Forelimb muscle (tissue), 1 donor: ENCODE measurements at regions not wholly inside any gene's neighbourhood (a gene's known extent, or its start where the extent isn't known, plus 50 kb on each side); places are given as distances from the start of the nearest gene placed in this dataset.

Experiments used
- DNase-seq: peaks from one replicate; pipeline ENCODE4 v3.0.0-alpha.2; 2013; ENCODE audit warnings: low read depth

- DNase-seq: no peak
Observed at GRCh38 chr4:18973296-18973695, 951.7 kb upstream of the LCORL start.

DNA sequence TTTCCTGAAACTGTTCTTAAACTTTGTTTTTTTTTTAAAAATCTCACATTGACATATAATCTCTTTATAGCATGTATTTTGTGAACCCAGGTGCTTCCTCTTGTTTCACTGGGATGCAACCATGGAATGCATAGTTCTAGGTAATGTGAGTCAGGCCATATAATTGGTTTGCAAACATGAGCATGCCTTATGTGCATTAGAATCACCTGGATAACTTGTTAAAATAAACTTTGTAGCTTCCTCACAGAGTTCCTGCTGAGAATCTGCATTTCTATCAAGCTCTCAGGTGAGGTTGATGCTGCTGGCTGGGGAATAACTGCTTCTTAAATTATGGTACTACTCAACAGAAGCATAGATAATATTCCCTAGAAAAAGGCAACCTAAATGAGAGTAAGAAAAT lies 940.3 kb upstream of the LCORL start:
- no peak for DNase-seq

- no peak for DNase-seq
Observed at GRCh38 chr4:18961266-18961665, 939.7 kb upstream of the LCORL start.

- DNase-seq: no peak
Observed at GRCh38 chr4:18957716-18958115, 936.2 kb upstream of the LCORL start.

DNA sequence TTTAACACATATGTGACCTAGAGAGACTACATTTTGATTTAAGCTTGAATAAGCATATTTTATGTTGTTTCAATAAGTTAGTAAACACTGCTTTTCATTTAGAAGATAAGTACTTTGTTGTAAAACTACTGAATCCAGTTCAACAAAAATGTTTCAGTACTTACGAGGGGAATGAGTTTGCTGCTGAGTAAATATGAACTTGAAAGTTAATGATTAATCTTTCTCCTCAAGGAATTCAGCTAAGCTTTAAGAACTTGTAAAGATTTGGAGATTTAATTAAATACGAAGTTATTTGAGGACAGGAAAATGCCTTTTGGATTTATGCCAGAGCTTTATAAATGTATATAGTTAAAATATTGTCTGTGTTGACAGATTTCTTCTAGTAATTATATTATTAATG lies 933.0 kb upstream of the LCORL start:
- no peak for DNase-seq

- no peak for DNase-seq
Observed at GRCh38 chr4:18953613-18954012, 932.1 kb upstream of the LCORL start.

GRCh38 chr4:18945464-18945863 lies 923.9 kb upstream of the LCORL start:
- DNase-seq: no peak

- no peak for DNase-seq
Observed at GRCh38 chr4:18942874-18943273, 921.3 kb upstream of the LCORL start.

DNA sequence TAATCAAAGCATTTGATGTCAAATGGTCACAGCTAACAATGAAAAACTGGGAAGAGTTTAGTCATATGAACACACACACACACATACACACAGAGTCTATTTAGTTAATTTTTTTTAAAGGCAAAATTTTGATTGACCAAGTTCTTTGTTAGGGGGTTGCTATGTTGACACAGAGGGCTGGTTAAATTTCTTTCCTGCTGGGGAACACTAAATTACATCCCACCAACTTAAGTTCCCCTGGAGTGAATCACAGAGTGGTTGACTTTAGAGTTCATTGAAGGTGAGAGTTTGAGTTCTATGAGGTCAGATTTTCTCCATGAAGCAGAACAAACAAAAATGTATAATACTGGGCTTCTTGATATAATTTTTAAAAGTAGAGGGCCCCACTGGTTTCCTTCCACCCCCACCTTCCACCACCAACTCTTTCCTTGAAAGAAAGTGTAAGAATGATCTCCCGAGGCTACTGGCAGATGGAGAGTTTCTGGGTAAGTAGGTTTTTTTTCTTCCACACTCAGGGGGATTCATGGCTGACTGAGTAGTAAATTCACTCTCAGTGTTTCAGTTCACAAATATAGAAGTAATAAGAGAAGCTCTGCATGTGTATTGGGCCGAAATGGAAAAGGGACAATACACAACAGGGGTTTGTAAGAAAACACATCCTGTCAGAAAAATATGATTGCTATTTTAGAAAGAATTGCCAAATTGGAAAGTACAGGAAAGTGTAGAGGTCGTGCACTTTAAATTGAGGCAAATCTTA lies 917.0 kb upstream of the LCORL start:
- DNase-seq: no peak

DNA sequence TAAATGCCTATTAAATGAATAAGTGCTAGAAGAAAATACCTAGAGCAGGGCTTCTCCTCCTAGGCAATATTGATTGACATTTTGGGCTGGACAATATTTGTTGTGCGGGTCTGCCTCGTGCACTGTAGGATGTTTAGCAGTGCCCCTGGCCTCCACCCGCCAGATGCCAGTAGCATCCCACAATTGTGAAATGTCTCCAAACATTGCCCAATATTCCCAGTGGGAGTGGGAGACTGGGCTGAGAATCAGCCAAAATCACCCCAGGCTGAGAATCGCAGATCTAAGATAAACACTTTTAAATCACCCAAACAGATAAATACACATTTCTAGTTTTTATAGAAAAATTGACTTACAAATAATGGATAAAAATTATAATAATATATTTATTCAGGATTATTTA lies 916.2 kb upstream of the LCORL start:
- DNase-seq: no peak

DNA sequence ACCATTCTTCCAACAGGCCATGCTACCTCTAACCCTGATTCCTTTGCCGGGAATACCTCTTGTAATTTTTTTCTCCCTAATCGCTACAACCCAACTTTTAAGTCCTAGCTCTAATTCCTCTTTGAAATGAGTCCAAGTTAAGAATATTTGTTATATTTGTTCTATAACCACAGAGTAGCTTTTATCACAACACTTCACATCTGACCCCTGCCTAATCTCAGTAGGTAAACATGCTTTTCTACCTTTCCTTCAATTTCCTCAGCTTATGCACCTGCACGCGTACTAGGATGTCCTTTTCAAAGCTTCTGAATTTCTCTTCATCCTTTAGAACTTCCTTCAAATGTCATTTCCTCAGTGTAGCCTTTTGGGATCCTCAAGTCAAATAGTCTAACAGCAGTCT lies 915.5 kb upstream of the LCORL start:
- no peak for DNase-seq

GRCh38 chr4:18935659-18936345 lies 914.2 kb upstream of the LCORL start:
- DNase-seq: no peak

GRCh38 chr4:18934197-18934596 lies 912.6 kb upstream of the LCORL start:
- DNase-seq: no peak

- no peak for DNase-seq
Observed at GRCh38 chr4:18932730-18933339, 911.3 kb upstream of the LCORL start.

DNA sequence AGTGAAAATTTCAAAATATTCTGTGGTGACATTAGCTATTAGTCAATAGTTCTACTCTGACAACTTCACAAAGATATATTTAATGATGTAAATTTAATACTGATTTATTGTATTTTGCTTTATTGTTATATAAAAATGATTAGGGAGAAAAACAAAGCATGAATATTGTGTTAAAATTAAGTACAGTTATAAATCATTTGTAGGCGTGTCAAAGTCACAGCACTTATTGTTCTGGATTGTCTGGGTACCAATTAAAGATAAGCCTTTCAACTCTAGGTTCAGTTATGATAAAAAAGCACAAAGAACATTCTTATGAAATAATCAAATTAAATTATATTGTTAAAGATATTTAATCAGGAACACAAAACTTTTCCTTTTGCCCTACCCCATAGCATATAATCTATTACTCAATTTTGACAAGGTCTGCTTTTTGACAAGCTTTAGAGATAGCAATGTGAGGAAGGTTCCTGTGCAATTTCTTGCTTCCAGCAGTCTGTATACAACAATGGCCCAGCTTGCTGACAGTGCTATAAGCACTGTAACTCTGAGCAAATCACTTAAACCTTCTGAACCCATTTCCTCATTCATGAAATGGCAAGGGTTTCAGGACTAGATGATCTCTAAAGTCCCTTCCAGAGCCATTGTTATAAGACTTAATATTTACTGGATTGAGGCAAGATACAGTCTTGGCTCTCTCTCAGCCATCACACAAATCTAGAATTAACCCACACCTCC lies 910.3 kb upstream of the LCORL start:
- no peak for DNase-seq

DNA sequence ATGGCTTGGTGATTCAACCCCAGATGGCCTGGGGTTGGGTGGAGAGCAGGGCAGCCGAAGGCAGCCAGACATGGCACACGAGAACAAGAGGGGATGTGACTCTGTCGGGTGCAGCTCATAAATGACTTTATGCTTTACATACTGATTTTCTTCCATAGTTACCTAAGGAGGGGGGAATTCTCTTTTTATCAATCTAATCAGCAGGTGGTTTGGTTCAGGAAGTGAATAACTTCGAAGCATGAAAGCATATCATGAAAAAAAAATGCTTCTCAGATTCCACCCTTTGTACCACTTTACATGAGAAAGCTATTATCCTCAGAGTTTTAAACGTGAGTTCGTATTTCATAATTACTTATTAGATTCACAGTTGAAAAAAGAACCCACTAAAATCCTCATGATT lies 908.9 kb upstream of the LCORL start:
- DNase-seq: no peak

DNA sequence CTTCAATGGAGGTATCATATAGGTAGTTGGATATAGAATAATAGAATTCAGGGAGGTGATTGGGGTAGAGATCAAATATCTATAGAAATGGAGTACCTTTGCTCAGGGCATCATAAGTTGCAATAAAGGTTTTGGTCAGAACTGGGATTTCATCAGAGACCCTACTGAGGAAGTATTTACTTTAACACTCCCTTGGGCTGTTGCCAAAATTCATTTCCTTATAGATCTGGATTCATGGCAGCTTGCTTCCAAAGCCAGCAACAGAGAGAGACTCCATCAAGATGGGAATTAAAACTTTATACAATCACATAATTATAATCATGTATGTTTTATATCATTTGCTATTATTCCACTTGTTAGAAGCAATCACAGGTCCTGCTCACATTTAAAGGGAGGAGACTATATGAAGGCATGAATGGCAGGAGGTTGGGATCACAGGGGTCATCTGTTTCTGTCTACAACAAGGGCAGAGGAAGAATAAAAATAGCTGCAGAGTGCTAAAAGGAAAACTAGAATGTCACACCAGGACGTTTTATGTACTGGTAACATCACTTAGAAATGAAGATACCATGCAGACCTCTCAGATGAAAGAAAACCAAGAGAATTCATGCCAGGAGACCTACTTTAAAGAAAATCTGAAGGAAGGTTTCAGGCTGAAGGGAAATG lies 902.1 kb upstream of the LCORL start:
- DNase-seq: no peak

GRCh38 chr4:18917689-18918088 lies 896.1 kb upstream of the LCORL start:
- no peak for DNase-seq

GRCh38 chr4:18914182-18914581 lies 892.6 kb upstream of the LCORL start:
- no peak for DNase-seq

- no peak for DNase-seq
Observed at GRCh38 chr4:18894928-18895327, 873.4 kb upstream of the LCORL start.

DNA sequence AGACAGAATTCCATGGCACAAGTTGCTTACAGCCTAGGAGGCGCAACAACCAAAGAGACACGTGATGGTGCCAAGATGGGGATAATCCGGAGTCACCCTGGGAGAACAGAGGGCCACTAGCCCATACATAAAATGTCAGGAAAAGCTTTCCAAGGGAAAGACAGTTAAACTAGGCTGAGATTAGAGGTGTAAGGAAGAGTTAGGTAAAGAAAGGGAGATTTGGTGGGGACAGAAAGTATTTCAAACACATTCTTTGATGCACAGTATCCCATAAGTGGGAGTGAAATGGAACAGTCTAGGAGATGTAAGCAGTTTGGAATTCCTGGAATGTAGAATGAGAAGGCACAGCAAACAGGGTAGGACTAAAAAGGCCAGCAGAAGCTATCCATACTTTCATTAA lies 860.9 kb upstream of the LCORL start:
- DNase-seq: no peak

DNA sequence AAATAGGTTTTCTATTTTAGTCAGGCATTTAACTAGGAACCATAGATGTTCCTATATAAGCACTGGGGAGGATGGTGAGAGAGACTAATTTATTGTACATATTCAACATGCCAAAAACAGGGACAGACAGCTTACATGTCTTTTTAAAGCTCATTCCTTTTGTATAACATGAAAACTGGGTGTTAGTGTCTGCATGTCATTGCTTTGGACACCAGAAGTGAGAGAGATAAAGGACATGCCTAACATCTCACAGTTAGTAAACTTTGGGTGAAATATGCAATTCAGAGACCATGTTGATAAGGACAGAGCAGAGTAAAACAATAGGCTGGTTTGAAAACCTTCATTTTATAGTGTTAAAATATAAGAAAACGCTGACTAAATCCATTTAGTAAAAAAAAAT lies 860.0 kb upstream of the LCORL start:
- no peak for DNase-seq
